Testis (tissue), 2 donors: ENCODE measurements at regions not wholly inside any gene's neighbourhood (a gene's known extent, or its start where the extent isn't known, plus 50 kb on each side); places are given as distances from the start of the nearest gene placed in this dataset.
"Not testable (repeated sequence)": the region's sequence is repeated elsewhere in the genome, so short reads cannot be mapped to it uniquely, and the experiment has no call there.

Source experiments
- DNase-seq: peaks from one replicate; pipeline ENCODE4 v3.0.0-alpha.2; 2019
- H3K27ac ChIP-seq, 2 donors: fragments of 200-600 bp; sonication (generic); one replicate each; pipeline ENCODE4 v1.5.1; 2019
- H3K27me3 ChIP-seq: fragments of 200-600 bp; sonication (generic); one replicate; pipeline ENCODE4 v1.5.1; 2019
- H3K36me3 ChIP-seq: fragments of 200-600 bp; sonication (generic); one replicate; pipeline ENCODE4 v1.5.1; 2017; ENCODE audit warnings: low read depth; ENCODE audit errors: missing control alignments
- H3K4me1 ChIP-seq: fragments of 200-600 bp; sonication (generic); one replicate; pipeline ENCODE4 v1.5.1; 2019
- H3K4me3 ChIP-seq, 2 donors: fragments of 200-600 bp; sonication (generic); one replicate each; pipeline ENCODE4 v1.5.1; 2017 to 2019
- H3K9me3 ChIP-seq: fragments of 200-600 bp; sonication (generic); one replicate; pipeline ENCODE4 v1.5.1; 2017
- POLR2A ChIP-seq: fragments of 450-650 bp; IDR thresholded peaks from one replicate; pipeline ENCODE4 v1.6.1; 2017; ENCODE audit warnings: antibody characterized with exemption, mild to moderate bottlenecking, moderate library complexity
- WGBS, 2 donors: methylation state at CpG; one replicate each; pipeline ENCODE4 v1.1.5; 2018; 5-methylcytosine and 5-hydroxymethylcytosine counted together
- intact Hi-C: fragments of 100-400 bp; cut with DNase I; formaldehyde crosslinking; loops from one replicate; pipeline ENCODE4 v1.15.1; 2023; ENCODE audit warnings: low total_unique reads
- TF ChIP-seq, protein P1 (sequence below), 3 experiments: fragments of 450-650 bp in 2 of 3; fragments of 200-600 bp in 1 of 3; sonication (generic) in 1 of 3; IDR thresholded peaks; one replicate each; pipeline ENCODE4 v1.5.1; 2016 to 2019; ENCODE audit warnings: antibody characterized with exemption in 3 of 3, mild to moderate bottlenecking in 2 of 3, moderate library complexity in 1 of 3

DNA sequence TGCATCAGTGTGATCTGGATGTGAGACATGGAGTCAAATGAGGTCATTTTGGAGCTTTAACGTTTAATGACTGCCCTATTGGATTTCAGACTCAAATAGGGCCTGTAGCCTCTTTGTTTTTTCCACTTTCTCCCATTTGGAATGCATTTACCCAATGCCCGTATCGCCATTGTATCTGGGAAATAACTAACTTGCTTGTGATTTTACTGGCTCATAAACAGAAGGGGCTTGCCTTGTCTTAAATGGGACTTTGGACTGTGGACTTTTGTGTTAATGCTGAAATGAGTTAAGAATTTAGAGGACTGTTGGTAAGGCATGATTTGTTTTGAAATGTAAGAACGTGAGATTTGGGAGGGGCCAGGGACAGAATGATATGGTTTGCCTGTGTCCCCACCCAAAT, 494.6 kb downstream of the CHSY3 start:
- WGBS, 2 donors = 89% methylated on average over 4 of the region's 4 CpGs
- TF ChIP-seq, protein P1, sequence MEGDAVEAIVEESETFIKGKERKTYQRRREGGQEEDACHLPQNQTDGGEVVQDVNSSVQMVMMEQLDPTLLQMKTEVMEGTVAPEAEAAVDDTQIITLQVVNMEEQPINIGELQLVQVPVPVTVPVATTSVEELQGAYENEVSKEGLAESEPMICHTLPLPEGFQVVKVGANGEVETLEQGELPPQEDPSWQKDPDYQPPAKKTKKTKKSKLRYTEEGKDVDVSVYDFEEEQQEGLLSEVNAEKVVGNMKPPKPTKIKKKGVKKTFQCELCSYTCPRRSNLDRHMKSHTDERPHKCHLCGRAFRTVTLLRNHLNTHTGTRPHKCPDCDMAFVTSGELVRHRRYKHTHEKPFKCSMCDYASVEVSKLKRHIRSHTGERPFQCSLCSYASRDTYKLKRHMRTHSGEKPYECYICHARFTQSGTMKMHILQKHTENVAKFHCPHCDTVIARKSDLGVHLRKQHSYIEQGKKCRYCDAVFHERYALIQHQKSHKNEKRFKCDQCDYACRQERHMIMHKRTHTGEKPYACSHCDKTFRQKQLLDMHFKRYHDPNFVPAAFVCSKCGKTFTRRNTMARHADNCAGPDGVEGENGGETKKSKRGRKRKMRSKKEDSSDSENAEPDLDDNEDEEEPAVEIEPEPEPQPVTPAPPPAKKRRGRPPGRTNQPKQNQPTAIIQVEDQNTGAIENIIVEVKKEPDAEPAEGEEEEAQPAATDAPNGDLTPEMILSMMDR (IDR thresholded peaks at IDR 0.05) = no peak
- TF ChIP-seq POLR2A = no peak
- Histone ChIP-seq H3K4me3 (no peak overlapping the region), H3K27me3 (no peaks in the 10 kb centered on the region), H3K4me1 (no peaks in the 10 kb centered on the region), H3K27ac (no peak overlapping the region), H3K9me3 (no peaks in the 10 kb centered on the region), H3K36me3 (no peaks in the 10 kb centered on the region)
- intact Hi-C loops = no loop called here
- no peak for DNase-seq

DNA sequence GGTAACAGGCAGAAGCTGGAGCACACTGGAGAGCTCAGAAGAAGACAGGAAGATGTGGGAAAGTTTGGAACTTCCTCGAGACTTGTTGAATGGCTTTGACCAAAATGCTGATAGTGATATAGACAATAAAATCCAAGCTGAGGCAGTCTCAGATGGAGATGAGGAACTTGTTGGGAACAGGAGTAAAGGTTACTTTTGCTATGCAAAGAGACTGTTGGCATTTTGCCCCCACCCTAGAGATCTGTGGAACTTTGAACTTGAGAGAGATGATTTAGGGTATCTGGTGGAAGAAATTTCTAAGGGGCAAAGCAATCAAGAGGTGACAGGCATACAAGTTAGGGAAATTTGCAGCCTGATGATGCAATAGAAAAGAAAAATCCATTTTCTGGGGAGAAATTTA, 493.5 kb downstream of the CHSY3 start:
- DNase-seq, intact Hi-C loops, H3K36me3 ChIP-seq, H3K27ac ChIP-seq, H3K4me1 ChIP-seq, H3K27me3 ChIP-seq, H3K4me3 ChIP-seq, H3K9me3 ChIP-seq: not testable (repeated sequence)
- 80 to 94% methylated on average over 1 of the region's 1 CpG for WGBS, 2 donors

DNA sequence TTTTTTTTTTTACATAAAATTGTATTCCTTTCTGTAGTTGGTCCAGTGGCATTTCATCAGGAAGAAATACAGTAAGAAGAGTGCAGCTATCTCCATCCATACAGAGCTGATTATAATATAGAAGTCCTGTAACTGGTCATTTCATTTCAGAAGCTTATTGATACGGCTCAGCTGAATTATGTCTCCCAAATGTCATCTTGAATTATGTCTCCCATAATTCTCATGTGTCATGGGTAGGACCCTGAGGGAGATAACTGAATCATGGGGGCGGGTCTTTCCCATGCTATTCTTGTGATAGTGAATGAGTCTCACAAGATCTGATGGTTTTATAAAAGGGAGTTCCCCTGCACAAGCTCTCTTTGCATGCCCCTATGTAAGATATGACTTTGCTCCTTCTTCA, 492.9 kb downstream of the CHSY3 start:
- Histone ChIP-seq H3K36me3 (no peaks in the 10 kb centered on the region), H3K4me3 (no peak overlapping the region), H3K4me1 (no peaks in the 10 kb centered on the region), H3K27ac (no peak overlapping the region), H3K9me3 (no peaks in the 10 kb centered on the region), H3K27me3 (no peaks in the 10 kb centered on the region)
- TF ChIP-seq, protein P1 (IDR thresholded peaks at IDR 0.05) = no peak
- TF ChIP-seq POLR2A = no peak
- 75 to 84% methylated on average over 2 of the region's 2 CpGs for WGBS, 2 donors
- intact Hi-C loops = no loop called here
- no peak for DNase-seq

DNA sequence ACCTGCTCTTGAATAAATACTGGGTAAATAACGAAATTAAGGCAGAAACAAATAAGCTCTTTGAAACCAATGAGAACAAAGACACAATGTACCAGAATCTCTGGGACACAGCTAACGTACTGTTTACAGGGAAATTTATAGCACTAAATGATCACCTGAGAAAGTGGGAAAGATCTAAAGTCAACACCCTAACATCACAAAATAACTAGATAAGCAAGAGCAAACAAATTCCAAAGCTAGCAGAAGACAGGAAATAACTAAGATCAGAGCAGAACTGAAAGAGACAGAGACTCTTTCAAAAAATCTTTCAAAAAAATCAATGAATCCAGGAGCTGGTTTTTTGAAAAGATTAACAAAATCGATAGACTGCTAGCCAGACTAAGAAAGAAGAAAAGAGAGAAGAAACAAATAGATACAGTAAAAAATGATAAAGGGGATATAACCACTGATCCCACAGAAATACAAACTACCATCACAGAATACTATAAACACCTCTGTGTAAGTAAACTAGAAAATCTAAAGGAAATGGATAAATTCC, 487.5 kb downstream of the CHSY3 start:
- intact Hi-C loops, H3K36me3 ChIP-seq, H3K9me3 ChIP-seq, H3K4me3 ChIP-seq, H3K4me1 ChIP-seq, H3K27me3 ChIP-seq, H3K27ac ChIP-seq, DNase-seq: not testable (repeated sequence)
- 71 to 73% methylated on average over 3 of the region's 3 CpGs for WGBS, 2 donors

DNA sequence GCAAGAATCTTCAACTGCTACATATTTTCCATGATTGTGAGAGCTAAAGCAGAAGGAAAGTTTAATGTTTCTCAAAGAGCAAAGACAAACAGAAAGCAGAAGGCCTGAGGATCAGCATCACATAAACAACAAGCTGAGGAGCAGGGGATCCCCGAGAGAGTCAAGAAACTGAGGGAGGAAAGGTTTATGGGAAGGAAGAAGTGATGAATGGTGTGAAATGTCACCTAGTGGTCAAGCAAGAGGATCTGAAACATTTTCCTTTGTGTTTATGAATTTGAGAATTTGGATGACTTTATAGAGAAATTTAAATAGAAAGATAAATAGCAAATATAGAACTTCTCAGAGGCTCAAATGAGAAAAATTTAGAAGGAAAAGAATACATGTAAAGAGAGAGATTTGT, 481.9 kb downstream of the CHSY3 start:
- Histone ChIP-seq H3K27me3 (no peaks in the 10 kb centered on the region), H3K4me1 (no peaks in the 10 kb centered on the region), H3K27ac (no peak overlapping the region), H3K4me3 (no peak overlapping the region), H3K36me3 (no peaks in the 10 kb centered on the region), H3K9me3 (no peaks in the 10 kb centered on the region)
- intact Hi-C loops = no loop called here
- WGBS, 2 donors = 54 to 58% methylated on average over 1 of the region's 1 CpG
- TF ChIP-seq, protein P1 (IDR thresholded peaks at IDR 0.05) = no peak
- no peak for TF ChIP-seq POLR2A
- no peak for DNase-seq

DNA sequence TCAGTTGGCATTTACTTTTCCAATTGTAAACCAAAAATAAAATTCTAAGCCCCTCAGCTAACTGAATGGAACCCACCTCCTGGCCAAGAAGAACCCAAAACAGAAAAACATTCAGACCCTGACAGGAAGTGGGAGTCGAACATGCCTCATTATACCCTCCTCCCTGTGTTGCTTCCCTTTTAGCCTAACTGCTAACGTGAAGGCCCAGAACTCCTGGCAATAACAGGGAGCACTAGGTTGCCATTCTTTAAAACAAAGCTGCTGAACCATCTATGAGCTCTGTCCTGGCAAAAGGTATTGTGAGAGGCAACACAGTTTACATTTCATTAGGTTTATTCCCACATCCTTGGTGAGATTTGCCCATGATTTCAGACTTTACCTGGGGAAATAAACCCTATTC, 481.4 kb downstream of the CHSY3 start:
- TF ChIP-seq, protein P1 (IDR thresholded peaks at IDR 0.05) = no peak
- TF ChIP-seq POLR2A = no peak

More for the DNA sequence above, 481.4 kb downstream of the CHSY3 start:
- Histone ChIP-seq H3K27me3 (no peaks in the 10 kb centered on the region), H3K4me1 (no peaks in the 10 kb centered on the region), H3K36me3 (no peaks in the 10 kb centered on the region), H3K4me3 (no peak overlapping the region), H3K9me3 (no peaks in the 10 kb centered on the region), H3K27ac (no peak overlapping the region)
- intact Hi-C loops = no loop called here
- WGBS, 2 donors = 58 to 68% methylated on average over 2 of the region's 2 CpGs
- DNase-seq = no peak
